ENCODE measurements at regions not wholly inside any gene's neighbourhood (a gene's known extent, or its start where the extent isn't known, plus 50 kb on each side); places are given as distances from the start of the nearest gene placed in this dataset.
"Not testable (repeated sequence)": the region's sequence is repeated elsewhere in the genome, so short reads cannot be mapped to it uniquely, and the experiment has no call there.

DNA sequence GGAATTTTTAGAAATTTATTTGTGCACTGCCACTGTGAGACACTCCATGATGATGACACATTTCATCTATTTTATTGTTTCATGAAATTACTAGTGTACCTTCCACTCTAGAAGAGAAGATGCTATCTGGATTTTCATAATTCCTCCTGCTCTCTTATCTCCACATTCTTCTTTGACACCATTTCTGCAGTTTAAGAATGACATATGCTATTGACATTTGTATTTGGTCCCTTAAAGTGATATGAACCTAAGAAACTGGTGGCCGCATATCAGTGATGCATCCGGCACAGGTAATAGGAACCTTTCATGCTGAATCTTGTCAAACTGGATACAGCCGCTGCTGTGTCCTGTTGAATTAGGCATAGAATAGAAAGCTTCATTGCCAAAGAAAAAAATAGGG is 696.3 kb downstream of the TMEM121 start:
- H3K9me3 ChIP-seq (ENCODE audit: control insufficient read depth in 5 of 5, low read length in 5 of 5) = no peaks in the 10 kb centered on the region
- H3K27me3 ChIP-seq (ENCODE audit: control insufficient read depth in 5 of 5, insufficient read depth in 4 of 5, low read length in 5 of 5) = peaks cover 0 to 3% (median 0%) of the 10 kb centered on the region in 5 donors
- no peaks in the 10 kb centered on the region for H3K36me3 ChIP-seq (ENCODE audit: control insufficient read depth in 5 of 5, insufficient read depth in 5 of 5, low read length in 5 of 5)
- H3K4me3 ChIP-seq (ENCODE audit: low read depth in 1 of 5, low read length in 5 of 5) = no peak overlapping the region
- H3K9ac ChIP-seq (ENCODE audit: low read length in 5 of 5) = no peak overlapping the region
- no peak overlapping the region for H3K27ac ChIP-seq (ENCODE audit: low read depth, low read length)
- no peaks in the 10 kb centered on the region for H3K4me1 ChIP-seq (ENCODE audit: control insufficient read depth in 5 of 5, insufficient read depth in 5 of 5, low read length in 5 of 5)

DNA sequence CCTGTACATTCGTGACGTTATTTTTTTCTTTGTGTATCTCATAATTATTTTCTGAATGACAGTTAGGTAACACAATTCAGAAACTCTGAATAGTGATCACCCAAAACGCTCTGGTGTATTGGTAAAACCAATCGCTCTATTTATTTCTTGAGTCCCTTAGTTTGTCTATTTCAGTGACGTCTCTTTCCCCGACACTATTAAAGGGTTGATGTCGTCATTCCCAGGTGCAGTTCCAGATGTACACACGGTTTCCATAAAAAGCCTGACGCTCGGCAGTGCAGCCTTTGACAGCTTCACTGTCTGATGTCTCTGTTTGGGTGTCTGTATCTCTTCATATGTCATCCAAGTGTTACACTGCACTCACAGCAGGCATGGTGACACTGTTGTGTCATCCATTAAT is 701.4 kb downstream of the TMEM121 start:
- H3K9me3 ChIP-seq (ENCODE audit: control insufficient read depth in 5 of 5, low read length in 5 of 5) = no peaks in the 10 kb centered on the region
- H3K9ac ChIP-seq (ENCODE audit: low read length in 5 of 5) = no peak overlapping the region
- H3K4me1 ChIP-seq (ENCODE audit: control insufficient read depth in 5 of 5, insufficient read depth in 5 of 5, low read length in 5 of 5) = no peaks in the 10 kb centered on the region
- no peak overlapping the region for H3K4me3 ChIP-seq (ENCODE audit: low read depth in 1 of 5, low read length in 5 of 5)
- no peak overlapping the region for H3K27ac ChIP-seq (ENCODE audit: low read depth, low read length)
- H3K27me3 ChIP-seq (ENCODE audit: control insufficient read depth in 5 of 5, insufficient read depth in 4 of 5, low read length in 5 of 5) = peaks cover 0 to 3% (median 0%) of the 10 kb centered on the region in 5 donors
- H3K36me3 ChIP-seq (ENCODE audit: control insufficient read depth in 5 of 5, insufficient read depth in 5 of 5, low read length in 5 of 5) = no peaks in the 10 kb centered on the region

- H3K4me3 ChIP-seq (ENCODE audit: low read depth in 1 of 5, low read length in 5 of 5) = no peak overlapping the region
- peaks cover 0 to 3% (median 0%) of the 10 kb centered on the region in 5 donors for H3K27me3 ChIP-seq (ENCODE audit: control insufficient read depth in 5 of 5, insufficient read depth in 4 of 5, low read length in 5 of 5)
- H3K9ac ChIP-seq (ENCODE audit: low read length in 5 of 5) = no peak overlapping the region
- H3K4me1 ChIP-seq (ENCODE audit: control insufficient read depth in 5 of 5, insufficient read depth in 5 of 5, low read length in 5 of 5) = no peaks in the 10 kb centered on the region
- H3K36me3 ChIP-seq (ENCODE audit: control insufficient read depth in 5 of 5, insufficient read depth in 5 of 5, low read length in 5 of 5) = no peaks in the 10 kb centered on the region
- H3K9me3 ChIP-seq (ENCODE audit: control insufficient read depth in 5 of 5, low read length in 5 of 5) = no peaks in the 10 kb centered on the region
- H3K27ac ChIP-seq (ENCODE audit: low read depth, low read length) = no peak overlapping the region
These were observed 702.3 kb downstream of the TMEM121 start for GRCh38 chr14:106228541-106229158.

DNA sequence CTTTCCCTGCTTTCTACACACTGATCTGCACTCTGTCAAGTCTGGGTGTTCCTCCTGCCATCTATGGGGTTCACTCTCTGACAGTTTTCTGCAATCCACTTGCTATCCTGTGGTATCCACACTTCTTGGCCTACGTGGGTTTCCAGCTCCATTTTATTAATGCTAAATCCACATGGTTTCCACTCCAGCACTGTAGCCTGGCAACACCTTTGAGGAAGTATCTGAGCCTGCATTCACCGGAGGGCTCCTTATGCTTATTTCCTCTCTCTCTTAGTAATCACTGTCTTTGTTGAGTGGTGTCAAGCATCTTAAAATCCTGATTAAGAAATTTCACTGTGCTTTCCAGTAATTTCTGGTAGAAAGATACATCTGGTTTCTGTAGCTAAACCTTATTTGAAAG is 703.7 kb downstream of the TMEM121 start:
- Histone ChIP-seq H3K9me3 (ENCODE audit: control insufficient read depth in 5 of 5, low read length in 5 of 5) (no peaks in the 10 kb centered on the region), H3K4me3 (ENCODE audit: low read depth in 1 of 5, low read length in 5 of 5) (no peak overlapping the region), H3K27ac (ENCODE audit: low read depth, low read length) (no peak overlapping the region), H3K36me3 (ENCODE audit: control insufficient read depth in 5 of 5, insufficient read depth in 5 of 5, low read length in 5 of 5) (no peaks in the 10 kb centered on the region), H3K9ac (ENCODE audit: low read length in 5 of 5) (no peak overlapping the region), H3K27me3 (ENCODE audit: control insufficient read depth in 5 of 5, insufficient read depth in 4 of 5, low read length in 5 of 5) (peaks cover 0 to 3% (median 0%) of the 10 kb centered on the region in 5 donors), H3K4me1 (ENCODE audit: control insufficient read depth in 5 of 5, insufficient read depth in 5 of 5, low read length in 5 of 5) (no peaks in the 10 kb centered on the region)

- not testable (repeated sequence) for H3K9ac ChIP-seq (ENCODE audit: low read length in 5 of 5); H3K4me3 ChIP-seq (ENCODE audit: low read depth in 1 of 5, low read length in 5 of 5); H3K27ac ChIP-seq (ENCODE audit: low read depth, low read length); H3K4me1 ChIP-seq (ENCODE audit: control insufficient read depth in 5 of 5, insufficient read depth in 5 of 5, low read length in 5 of 5); H3K27me3 ChIP-seq (ENCODE audit: control insufficient read depth in 5 of 5, insufficient read depth in 4 of 5, low read length in 5 of 5); H3K9me3 ChIP-seq (ENCODE audit: control insufficient read depth in 5 of 5, low read length in 5 of 5); H3K36me3 ChIP-seq (ENCODE audit: control insufficient read depth in 5 of 5, insufficient read depth in 5 of 5, low read length in 5 of 5)
These were observed 706.8 kb downstream of the TMEM121 start for GRCh38 chr14:106233191-106233590.

DNA sequence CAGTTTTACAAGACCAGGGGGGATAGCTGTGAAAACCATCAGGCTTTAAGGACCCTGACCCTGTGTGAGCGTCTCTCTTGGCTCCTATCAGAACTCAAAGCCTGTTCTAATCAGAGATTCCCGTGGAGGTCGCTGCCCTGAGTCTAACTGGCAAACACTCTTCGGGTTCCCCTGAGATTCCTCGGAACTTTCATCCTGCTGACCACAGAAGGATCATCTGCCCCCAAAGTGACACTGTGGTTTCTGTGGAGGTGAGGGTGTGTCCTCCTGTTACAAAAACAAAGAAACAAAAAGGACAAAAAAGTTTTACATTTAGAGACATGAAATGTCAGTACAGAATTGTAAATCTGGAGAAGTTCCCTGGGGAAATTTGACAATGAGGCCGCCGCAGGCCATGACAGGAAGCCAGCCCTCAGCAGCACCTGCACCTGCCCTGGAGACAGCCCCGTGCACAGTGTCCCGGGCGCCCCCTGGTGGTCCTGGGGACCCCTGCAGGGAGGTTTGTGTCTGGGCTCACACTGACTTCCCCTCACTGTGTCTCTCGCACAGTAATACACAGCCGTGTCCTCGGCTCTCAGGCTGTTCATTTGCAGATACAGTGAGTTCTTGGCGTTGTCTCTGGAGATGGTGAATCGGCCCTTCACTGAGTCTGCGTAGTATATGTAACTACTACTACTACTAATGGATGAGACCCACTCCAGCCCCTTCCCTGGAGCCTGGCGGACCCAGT is 708.3 kb downstream of the TMEM121 start:
- H3K36me3 ChIP-seq (ENCODE audit: control insufficient read depth in 5 of 5, insufficient read depth in 5 of 5, low read length in 5 of 5); H3K4me1 ChIP-seq (ENCODE audit: control insufficient read depth in 5 of 5, insufficient read depth in 5 of 5, low read length in 5 of 5); H3K27me3 ChIP-seq (ENCODE audit: control insufficient read depth in 5 of 5, insufficient read depth in 4 of 5, low read length in 5 of 5); H3K27ac ChIP-seq (ENCODE audit: low read depth, low read length); H3K4me3 ChIP-seq (ENCODE audit: low read depth in 1 of 5, low read length in 5 of 5); H3K9me3 ChIP-seq (ENCODE audit: control insufficient read depth in 5 of 5, low read length in 5 of 5); H3K9ac ChIP-seq (ENCODE audit: low read length in 5 of 5): not testable (repeated sequence)

DNA sequence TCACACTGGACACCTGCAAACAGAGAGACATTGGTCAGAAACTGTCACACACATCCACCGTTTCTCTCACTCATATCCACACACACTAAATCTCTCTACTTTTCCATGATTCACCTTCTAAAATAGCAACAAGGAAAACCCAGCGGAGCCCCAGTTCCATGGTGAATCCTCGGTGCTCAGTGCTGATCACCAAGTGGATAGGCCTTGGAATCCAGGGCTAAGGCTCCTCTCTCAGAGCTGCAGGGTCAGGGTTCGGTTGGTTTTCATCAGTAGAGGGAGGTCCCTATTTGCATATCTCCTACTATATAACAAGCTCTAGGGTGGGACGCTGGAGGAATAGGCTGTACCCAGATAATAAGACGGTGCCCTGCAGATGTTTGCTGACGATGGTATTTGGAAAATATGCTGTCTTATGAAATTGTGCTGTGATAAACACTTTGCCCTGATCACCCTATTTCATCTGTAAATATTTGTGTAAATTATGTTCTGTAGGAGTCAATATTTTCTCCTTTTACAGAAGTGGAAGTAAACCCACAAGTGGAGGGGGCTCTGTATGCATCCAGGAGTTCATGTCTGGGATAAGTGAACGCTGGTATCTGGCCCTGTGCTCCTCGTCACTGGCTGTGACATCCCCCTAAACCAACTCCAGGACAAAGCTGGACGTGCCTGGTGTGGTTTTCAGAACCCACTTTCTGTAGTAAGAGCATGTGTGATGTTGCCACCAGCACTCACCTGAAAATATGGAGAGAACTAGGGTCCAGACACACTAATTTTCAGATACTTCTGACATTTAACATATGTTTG is 709.2 kb downstream of the TMEM121 start:
- Histone ChIP-seq H3K27ac (ENCODE audit: low read depth, low read length) (no peak overlapping the region), H3K4me3 (ENCODE audit: low read depth in 1 of 5, low read length in 5 of 5) (no peak overlapping the region), H3K4me1 (ENCODE audit: control insufficient read depth in 5 of 5, insufficient read depth in 5 of 5, low read length in 5 of 5) (no peaks in the 10 kb centered on the region), H3K27me3 (ENCODE audit: control insufficient read depth in 5 of 5, insufficient read depth in 4 of 5, low read length in 5 of 5) (peaks cover 0 to 6% (median 3%) of the 10 kb centered on the region in 5 donors), H3K9me3 (ENCODE audit: control insufficient read depth in 5 of 5, low read length in 5 of 5) (no peaks in the 10 kb centered on the region), H3K9ac (ENCODE audit: low read length in 5 of 5) (no peak overlapping the region), H3K36me3 (ENCODE audit: control insufficient read depth in 5 of 5, insufficient read depth in 5 of 5, low read length in 5 of 5) (no peaks in the 10 kb centered on the region)

- Histone ChIP-seq H3K27me3 (ENCODE audit: control insufficient read depth in 5 of 5, insufficient read depth in 4 of 5, low read length in 5 of 5) (peaks cover 0 to 3% (median 0%) of the 10 kb centered on the region in 5 donors), H3K9ac (ENCODE audit: low read length in 5 of 5) (no peak overlapping the region), H3K36me3 (ENCODE audit: control insufficient read depth in 5 of 5, insufficient read depth in 5 of 5, low read length in 5 of 5) (no peaks in the 10 kb centered on the region), H3K9me3 (ENCODE audit: control insufficient read depth in 5 of 5, low read length in 5 of 5) (no peaks in the 10 kb centered on the region), H3K4me1 (ENCODE audit: control insufficient read depth in 5 of 5, insufficient read depth in 5 of 5, low read length in 5 of 5) (no peaks in the 10 kb centered on the region), H3K4me3 (ENCODE audit: low read depth in 1 of 5, low read length in 5 of 5) (no peak overlapping the region), H3K27ac (ENCODE audit: low read depth, low read length) (no peak overlapping the region)
These were observed 722.2 kb downstream of the TMEM121 start for GRCh38 chr14:106248321-106249192.

GRCh38 chr14:106253995-106254394 is 727.6 kb downstream of the TMEM121 start:
- H3K4me1 ChIP-seq (ENCODE audit: control insufficient read depth in 5 of 5, insufficient read depth in 5 of 5, low read length in 5 of 5); H3K27me3 ChIP-seq (ENCODE audit: control insufficient read depth in 5 of 5, insufficient read depth in 4 of 5, low read length in 5 of 5); H3K9ac ChIP-seq (ENCODE audit: low read length in 5 of 5); H3K27ac ChIP-seq (ENCODE audit: low read depth, low read length); H3K4me3 ChIP-seq (ENCODE audit: low read depth in 1 of 5, low read length in 5 of 5); H3K9me3 ChIP-seq (ENCODE audit: control insufficient read depth in 5 of 5, low read length in 5 of 5); H3K36me3 ChIP-seq (ENCODE audit: control insufficient read depth in 5 of 5, insufficient read depth in 5 of 5, low read length in 5 of 5): not testable (repeated sequence)
